GM19452 (cell line): ENCODE measurements at regions not wholly inside any gene's neighbourhood (a gene's known extent, or its start where the extent isn't known, plus 50 kb on each side); places are given as distances from the start of the nearest gene placed in this dataset.
"Not testable (repeated sequence)": the region's sequence is repeated elsewhere in the genome, so short reads cannot be mapped to it uniquely, and the experiment has no call there.

ENCODE experiments used
- ATAC-seq: cut with Tn5 transposase; IDR thresholded peaks from one replicate; pipeline ENCODE4 v1.9.1; 2021; ENCODE audit not compliant: unreplicated experiment

GRCh38 chr20:25989686-25990085, 293.0 kb upstream of the ZNF337 start:
- not testable (repeated sequence) for ATAC-seq

GRCh38 chr20:25989196-25989595, 292.5 kb upstream of the ZNF337 start:
- no peak for ATAC-seq

GRCh38 chr20:25987928-25988560, 291.4 kb upstream of the ZNF337 start:
- ATAC-seq = not testable (repeated sequence)

- peak; percentile 88 for ATAC-seq
Observed at GRCh38 chr20:25987073-25987927, 290.6 kb upstream of the ZNF337 start.

- ATAC-seq = no peak
Observed at GRCh38 chr20:25985597-25985996, 288.9 kb upstream of the ZNF337 start.

GRCh38 chr20:25984933-25985332, 288.3 kb upstream of the ZNF337 start:
- no peak for ATAC-seq

GRCh38 chr20:25982701-25983100, 286.0 kb upstream of the ZNF337 start:
- ATAC-seq = not testable (repeated sequence)

- ATAC-seq = not testable (repeated sequence)
Observed at GRCh38 chr20:25978450-25979190, 282.0 kb upstream of the ZNF337 start.

GRCh38 chr20:25975816-25976215, 279.2 kb upstream of the ZNF337 start:
- ATAC-seq = not testable (repeated sequence)

- not testable (repeated sequence) for ATAC-seq
Observed at GRCh38 chr20:25965203-25965602, 268.6 kb upstream of the ZNF337 start.

GRCh38 chr20:25953876-25954275, 257.2 kb upstream of the ZNF337 start:
- not testable (repeated sequence) for ATAC-seq

- ATAC-seq = not testable (repeated sequence)
Observed at GRCh38 chr20:25935230-25935629, 238.6 kb upstream of the ZNF337 start.

- not testable (repeated sequence) for ATAC-seq
Observed at GRCh38 chr20:25932806-25933205, 236.2 kb upstream of the ZNF337 start.

GRCh38 chr20:25932170-25932569, 235.5 kb upstream of the ZNF337 start:
- ATAC-seq = not testable (repeated sequence)

- not testable (repeated sequence) for ATAC-seq
Observed at GRCh38 chr20:25902321-25902720, 205.7 kb upstream of the ZNF337 start.

- not testable (repeated sequence) for ATAC-seq
Observed at GRCh38 chr20:25898663-25899062, 202.0 kb upstream of the ZNF337 start.

GRCh38 chr20:25879096-25879495, 182.4 kb upstream of the ZNF337 start:
- ATAC-seq = not testable (repeated sequence)

GRCh38 chr20:25868650-25868979, 172.0 kb upstream of the ZNF337 start:
- ATAC-seq = not testable (repeated sequence)

GRCh38 chr20:25867776-25868649, 171.4 kb upstream of the ZNF337 start:
- no peak for ATAC-seq

- not testable (repeated sequence) for ATAC-seq
Observed at GRCh38 chr20:25867015-25867775, 170.5 kb upstream of the ZNF337 start.
